H9 (cell line): ENCODE measurements at regions not wholly inside any gene's neighbourhood (a gene's known extent, or its start where the extent isn't known, plus 50 kb on each side); places are given as distances from the start of the nearest gene placed in this dataset.

ENCODE experiments used
- DNase-seq: peaks from one replicate; pipeline ENCODE4 v3.0.0-alpha.2; 2017
- H2AFZ ChIP-seq: one replicate; pipeline ENCODE4 v1.6.1; 2013; ENCODE audit warnings: mild to moderate bottlenecking, low read length, control low read depth, moderate library complexity
- H2AK5ac ChIP-seq: 2 replicates; pipeline ENCODE4 v1.6.1; 2013; ENCODE audit warnings: low read length, control low read depth, mixed read lengths; ENCODE audit not compliant: insufficient read length
- H2BK120ac ChIP-seq: one replicate; pipeline ENCODE4 v1.6.1; 2013; ENCODE audit warnings: low read depth, mild to moderate bottlenecking, low read length, control low read depth, inconsistent platforms; ENCODE audit not compliant: poor library complexity, severe bottlenecking
- H2BK12ac ChIP-seq: 2 replicates; pipeline ENCODE4 v1.6.1; 2013; ENCODE audit warnings: low read length, control low read depth, mixed read lengths, low read depth; ENCODE audit not compliant: insufficient read length
- H2BK15ac ChIP-seq: 2 replicates; pipeline ENCODE4 v1.6.1; 2013; ENCODE audit warnings: low read depth, low read length, control low read depth
- H2BK20ac ChIP-seq: one replicate; pipeline ENCODE4 v1.6.1; 2013; ENCODE audit warnings: low read depth, mild to moderate bottlenecking, low read length, control low read depth, inconsistent platforms; ENCODE audit not compliant: poor library complexity, severe bottlenecking
- H2BK5ac ChIP-seq: 2 replicates; pipeline ENCODE4 v1.6.1; 2013; ENCODE audit warnings: low read length, control low read depth, mixed read lengths; ENCODE audit not compliant: insufficient read length
- H3K14ac ChIP-seq: 2 replicates; pipeline ENCODE4 v1.6.1; 2013; ENCODE audit warnings: low read length, control low read depth; ENCODE audit not compliant: insufficient read depth
- H3K18ac ChIP-seq: 2 replicates; pipeline ENCODE4 v1.6.1; 2013; ENCODE audit warnings: low read depth, mild to moderate bottlenecking, mixed read lengths, low read length, control low read depth; ENCODE audit not compliant: insufficient read length
- H3K23ac ChIP-seq: 2 replicates; pipeline ENCODE4 v1.6.1; 2013; ENCODE audit warnings: low read length, control low read depth, mixed read lengths, low read depth; ENCODE audit not compliant: insufficient read length
- H3K23me2 ChIP-seq: 2 replicates; pipeline ENCODE4 v1.6.1; 2013; ENCODE audit warnings: low read depth, mild to moderate bottlenecking, mixed read lengths, low read length, control low read depth; ENCODE audit not compliant: insufficient read length, poor library complexity, severe bottlenecking
- H3K27ac ChIP-seq: 2 replicates; pipeline ENCODE4 v1.5.1; 2013; ENCODE audit warnings: low read length, control low read depth, mixed read lengths, low read depth; ENCODE audit not compliant: insufficient read length
- H3K27me3 ChIP-seq: 2 replicates; pipeline ENCODE4 v1.6.1; 2013; ENCODE audit warnings: low read length, control low read depth, inconsistent platforms; ENCODE audit not compliant: insufficient read depth
- H3K4ac ChIP-seq: 2 replicates; pipeline ENCODE4 v1.6.1; 2013; ENCODE audit warnings: low read depth, mild to moderate bottlenecking, control low read depth, inconsistent platforms, low read length, moderate library complexity
- H3K4me1 ChIP-seq: 2 replicates; pipeline ENCODE4 v1.6.1; 2013; ENCODE audit warnings: low read length, control low read depth, inconsistent platforms; ENCODE audit not compliant: insufficient read depth
- H3K4me2 ChIP-seq: 2 replicates; pipeline ENCODE4 v1.6.1; 2013; ENCODE audit warnings: low read length, control low read depth, mixed read lengths; ENCODE audit not compliant: insufficient read length, insufficient read depth
- H3K56ac ChIP-seq: 2 replicates; pipeline ENCODE4 v1.6.1; 2013; ENCODE audit warnings: low read depth, mild to moderate bottlenecking, mixed read lengths, low read length, control low read depth; ENCODE audit not compliant: insufficient read length
- H3K79me1 ChIP-seq: 2 replicates; pipeline ENCODE4 v1.6.1; 2013; ENCODE audit warnings: low read depth, mild to moderate bottlenecking, moderate library complexity, low read length, control low read depth, inconsistent platforms; ENCODE audit not compliant: insufficient read depth, poor library complexity, severe bottlenecking
- H3K79me2 ChIP-seq: 2 replicates; pipeline ENCODE4 v1.6.1; 2013; ENCODE audit warnings: low read length, control low read depth, inconsistent platforms; ENCODE audit not compliant: insufficient read depth
- H3K9ac ChIP-seq: 2 replicates; pipeline ENCODE4 v1.6.1; 2013; ENCODE audit warnings: low read length, control low read depth, mixed read lengths; ENCODE audit not compliant: insufficient read length; ENCODE audit errors: extremely low read depth
- H3K9me3 ChIP-seq: one replicate; pipeline ENCODE4 v1.6.1; 2013; ENCODE audit warnings: low read depth, low read length, inconsistent platforms; ENCODE audit not compliant: control insufficient read depth
- H3T11ph ChIP-seq: one replicate; pipeline ENCODE4 v1.6.1; 2013; ENCODE audit warnings: mild to moderate bottlenecking, low read length, control low read depth, inconsistent platforms
- H4K20me1 ChIP-seq: one replicate; pipeline ENCODE4 v1.6.1; 2013; ENCODE audit not compliant: control insufficient read depth, insufficient read length, insufficient read depth
- H4K5ac ChIP-seq: 2 replicates; pipeline ENCODE4 v1.6.1; 2013; ENCODE audit warnings: low read depth, mild to moderate bottlenecking, mixed read lengths, low read length, control low read depth; ENCODE audit not compliant: insufficient read length
- H4K8ac ChIP-seq: replicated peaks from 2 replicates; pipeline ENCODE4 v1.6.1; 2013; ENCODE audit warnings: low read length, control low read depth, mixed read lengths, low read depth; ENCODE audit not compliant: insufficient read length
- H4K91ac ChIP-seq: 2 replicates; pipeline ENCODE4 v1.6.1; 2013; ENCODE audit warnings: low read depth, mild to moderate bottlenecking, moderate library complexity, mixed read lengths, low read length, control low read depth; ENCODE audit not compliant: insufficient read length
- H3K27ac Mint-ChIP-seq, 3 experiments: 2 replicates in 2 of 3; 3 replicates in 1 of 3; pipeline ENCODE4 v1.8.0; 2020 to 2021; ENCODE audit warnings: mixed read lengths in 3 of 3, mild to moderate bottlenecking in 1 of 3, moderate library complexity in 1 of 3
- H3K27me3 Mint-ChIP-seq: 2 replicates; pipeline ENCODE4 v1.8.0; 2021; ENCODE audit warnings: low read depth, mild to moderate bottlenecking, moderate library complexity, mixed read lengths
- H3K36me3 Mint-ChIP-seq, 3 experiments: 2 replicates in 2 of 3; 3 replicates in 1 of 3; pipeline ENCODE4 v1.8.0; 2020 to 2021; ENCODE audit warnings: low read depth in 3 of 3, mixed read lengths in 3 of 3; ENCODE audit not compliant: insufficient read depth in 1 of 3
- H3K4me1 Mint-ChIP-seq, 2 experiments: 2 replicates each; pipeline ENCODE4 v1.8.0; 2020; ENCODE audit warnings: mixed read lengths in 2 of 2
- H3K4me3 Mint-ChIP-seq, 2 experiments: 2 replicates in 1 of 2; 3 replicates in 1 of 2; pipeline ENCODE4 v1.8.0; 2020 to 2021; ENCODE audit warnings: mild to moderate bottlenecking in 2 of 2, mixed read lengths in 2 of 2, moderate library complexity in 1 of 2
- H3K9me3 Mint-ChIP-seq, 2 experiments: 2 replicates in 1 of 2; 3 replicates in 1 of 2; pipeline ENCODE4 v1.8.0; 2020; ENCODE audit warnings: mild to moderate bottlenecking in 2 of 2, mixed read lengths in 2 of 2, moderate library complexity in 1 of 2
- CTCF ChIP-seq: fragments of 200-600 bp; sonication (generic); conservative IDR thresholded peaks from 3 replicates; pipeline ENCODE4 v1.8.0; 2021; ENCODE audit warnings: antibody characterized with exemption, mild to moderate bottlenecking
- WGBS: extraction: QIAGEN DNeasy Blood & Tissue Kit; methylation state at CpG from one replicate; pipeline ENCODE4 v1.1.7; 2013; ENCODE audit warnings: missing lambda C conversion rate, low lambda C conversion rate, mixed read lengths; ENCODE audit not compliant: insufficient read length; ENCODE audit errors: extremely low coverage; 5-methylcytosine and 5-hydroxymethylcytosine counted together

- no CpG with 5 or more reads among the region's 1 CpG for WGBS
- H3K4me1 Mint-ChIP-seq, result 0 out of 4 replicates have a peak, but pooled peaks cover 0 to 4% of the 10 kb centered on the region in 2 experiments
Observed at GRCh38 chr7:109044691-109045090, 475.0 kb downstream of the DNAJB9 start.

More at GRCh38 chr7:109044691-109045090, 475.0 kb downstream of the DNAJB9 start:
- H3K4ac ChIP-seq, result no peak overlapping the region
- no peak overlapping the region for H4K91ac ChIP-seq
- no peaks in the 10 kb centered on the region for H3K27me3 ChIP-seq
- H3K56ac ChIP-seq, result no peak overlapping the region
- no peak overlapping the region for H2BK12ac ChIP-seq
- H3K4me1 ChIP-seq, result no peaks in the 10 kb centered on the region
- Mint-ChIP-seq H3K36me3 (peaks cover 0 to 4% (median 0%) of the 10 kb centered on the region in 3 experiments; a peak in 2 of 7 replicates), H3K27me3 (no peaks in the 10 kb centered on the region), H3K4me3 (no peak overlapping the region), H3K9me3 (peaks cover 3 to 4% of the 10 kb centered on the region in 2 experiments; a peak in 4 of 5 replicates), H3K27ac (no peak overlapping the region)
- H4K5ac ChIP-seq, result no peak overlapping the region
- no peak overlapping the region for H2BK120ac ChIP-seq
- H3K9me3 ChIP-seq, result no peaks in the 10 kb centered on the region
- H4K20me1 ChIP-seq, result no peaks in the 10 kb centered on the region
- H2BK20ac ChIP-seq, result no peak overlapping the region
- no peak overlapping the region for H3K9ac ChIP-seq
- H4K8ac ChIP-seq, result no peak overlapping the region
- DNase-seq, result no peak
- H3K23me2 ChIP-seq, result no peaks in the 10 kb centered on the region
- no peak overlapping the region for H3K18ac ChIP-seq
- no peak overlapping the region for H3T11ph ChIP-seq
- H2BK15ac ChIP-seq, result no peak overlapping the region
- no peak overlapping the region for H3K14ac ChIP-seq
- TF ChIP-seq CTCF, result no peak
- H3K27ac ChIP-seq, result no peak overlapping the region
- no peak overlapping the region for H3K4me2 ChIP-seq
- H2AK5ac ChIP-seq, result no peak overlapping the region
- H3K79me2 ChIP-seq, result no peaks in the 10 kb centered on the region
- H3K23ac ChIP-seq, result no peak overlapping the region
- H2AFZ ChIP-seq, result no peak overlapping the region
- no peaks in the 10 kb centered on the region for H3K79me1 ChIP-seq
- no peak overlapping the region for H2BK5ac ChIP-seq
